ENCODE measurements at regions not wholly inside any gene's neighbourhood (a gene's known extent, or its start where the extent isn't known, plus 50 kb on each side); places are given as distances from the start of the nearest gene placed in this dataset.
"Not testable (repeated sequence)": the region's sequence is repeated elsewhere in the genome, so short reads cannot be mapped to it uniquely, and the experiment has no call there.

DNA sequence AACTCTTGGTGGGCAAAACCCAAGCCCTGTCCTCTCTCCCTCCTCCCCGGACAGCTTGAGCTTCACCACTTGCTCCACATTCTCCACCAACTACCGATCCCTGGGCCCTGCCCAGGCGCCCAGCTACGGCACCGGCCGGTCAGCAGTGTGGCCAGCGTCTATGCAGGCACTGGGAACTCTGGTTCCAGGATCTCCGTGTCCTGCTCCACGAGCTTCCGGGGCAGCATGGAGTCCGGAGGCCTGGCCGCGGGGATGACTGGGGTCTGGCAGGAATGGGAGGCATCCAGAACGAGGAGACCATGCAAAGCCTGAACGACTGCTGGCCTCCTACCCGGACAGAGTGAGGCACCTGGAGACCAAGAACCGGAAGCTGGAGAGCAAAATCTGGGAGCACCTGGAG is 68.9 kb upstream of the RTL6 start:
- Histone ChIP-seq H3K4me2 (no peak overlapping the region), H3K4me1 (no peaks in the 10 kb centered on the region), H3K9me3 (peaks cover 9% of the 10 kb centered on the region; the same call in 1 of the 3 replicates), H3K4me3 (no peak overlapping the region), H3K27ac (no peak overlapping the region)
- no peak for ATAC-seq
- 43% methylated on average over 9 of the region's 17 CpGs for WGBS (ENCODE audit: missing lambda C conversion rate)
- ChIA-PET CTCF (no interaction called here), POLR2A (no interaction called here)
- no peak for DNase-seq (ENCODE audit: low read depth in 1 of 2, low spot score in 1 of 2)
- TF ChIP-seq EP300 (IDR thresholded peaks at IDR 0.05): no peak
- no peak for FAIRE-seq

GRCh38 chr22:44562651-44563050 is 64.6 kb upstream of the RTL6 start:
- H3K4me1 ChIP-seq; H3K9me3 ChIP-seq; H3K27ac ChIP-seq; POLR2A ChIA-PET; CTCF ChIA-PET; FAIRE-seq; DNase-seq (ENCODE audit: low read depth in 1 of 2, low spot score in 1 of 2); ATAC-seq; H3K4me2 ChIP-seq; H3K4me3 ChIP-seq: not testable (repeated sequence)
- 52% methylated on average over 7 of the region's 7 CpGs for WGBS (ENCODE audit: missing lambda C conversion rate)

DNA sequence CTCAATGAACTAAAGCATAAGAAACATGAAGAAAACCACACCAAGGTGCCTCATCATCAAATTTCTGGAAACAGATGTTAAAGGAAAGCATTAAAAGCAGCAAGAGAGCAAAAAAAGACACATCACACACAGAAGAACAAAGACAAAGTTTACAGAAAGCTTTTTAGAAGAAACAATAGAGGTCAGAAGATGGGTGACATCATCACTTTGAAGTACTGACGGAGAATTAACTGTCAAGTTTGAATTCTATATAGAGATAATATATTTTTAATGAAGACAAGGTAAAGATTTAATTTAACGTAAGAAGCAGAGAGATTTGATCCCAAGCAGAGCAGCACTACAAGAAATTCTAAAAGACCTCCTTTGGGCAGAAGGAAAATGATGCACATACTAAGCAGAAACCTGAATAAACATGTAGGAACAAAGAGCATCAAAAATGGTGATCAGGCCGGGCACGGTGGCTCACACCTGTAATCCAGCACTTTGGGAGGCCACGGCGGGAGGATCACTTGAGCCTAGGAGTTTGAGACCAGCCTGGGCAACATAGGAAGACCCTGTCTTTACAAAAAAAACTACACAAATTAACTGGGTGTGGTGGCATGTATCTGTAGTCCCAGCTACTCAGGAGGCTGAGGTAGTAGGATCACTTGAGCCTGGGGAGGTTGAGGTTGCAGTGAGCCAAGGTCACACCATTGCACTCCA is 63.3 kb upstream of the RTL6 start:
- Histone ChIP-seq H3K4me2 (no peak overlapping the region), H3K4me1 (0 out of 3 replicates have a peak, but pooled peaks cover 3% of the 10 kb centered on the region), H3K4me3 (no peak overlapping the region), H3K9me3 (no peaks in the 10 kb centered on the region), H3K27ac (no peak overlapping the region)
- no peak for FAIRE-seq
- CTCF ChIA-PET: no interaction called here
- no peak for DNase-seq (ENCODE audit: low read depth in 1 of 2, low spot score in 1 of 2)
- POLR2A ChIA-PET: no interaction called here
- no peak for ATAC-seq
- WGBS (ENCODE audit: missing lambda C conversion rate): 59% methylated on average over 6 of the region's 6 CpGs
- TF ChIP-seq FOSL2 (IDR thresholded peaks at IDR 0.05) (no peak), FOSL2 (CRISPR knock-in tag; IDR thresholded peaks at IDR 0.05) (no peak), MYC (IDR thresholded peaks at IDR 0.05; ENCODE audit: borderline replicate concordance, low read length) (no peak), CEBPB (IDR thresholded peaks at IDR 0.05) (no peak), EHMT2 (IDR thresholded peaks at IDR 0.05; ENCODE audit: low read depth) (no peak), KDM5A (IDR thresholded peaks at IDR 0.05) (no peak), PHF8 (IDR thresholded peaks at IDR 0.05; ENCODE audit: borderline replicate concordance, low read depth) (no peak)

GRCh38 chr22:44558671-44559070 is 60.6 kb upstream of the RTL6 start:
- DNase-seq (ENCODE audit: low read depth in 1 of 2, low spot score in 1 of 2): peak in 1 of 2 experiments; percentile 22
- POLR2A ChIA-PET, ATAC-seq, H3K9me3 ChIP-seq, H3K4me1 ChIP-seq, H3K4me3 ChIP-seq, H3K27ac ChIP-seq, FAIRE-seq, H3K4me2 ChIP-seq: not testable (repeated sequence)
- CTCF ChIA-PET: interaction anchor here (2.4 kb wide), 1 partner anchor 565 kb away, joined by 5 read pairs; no protein-coding TSS in a partner anchor
- peak in 1 of 2 experiments; percentile 35; a peak in 1 of 4 replicates for TF ChIP-seq CEBPB (IDR thresholded peaks at IDR 0.05)
- WGBS (ENCODE audit: missing lambda C conversion rate): 47% methylated on average over 5 of the region's 7 CpGs

DNA sequence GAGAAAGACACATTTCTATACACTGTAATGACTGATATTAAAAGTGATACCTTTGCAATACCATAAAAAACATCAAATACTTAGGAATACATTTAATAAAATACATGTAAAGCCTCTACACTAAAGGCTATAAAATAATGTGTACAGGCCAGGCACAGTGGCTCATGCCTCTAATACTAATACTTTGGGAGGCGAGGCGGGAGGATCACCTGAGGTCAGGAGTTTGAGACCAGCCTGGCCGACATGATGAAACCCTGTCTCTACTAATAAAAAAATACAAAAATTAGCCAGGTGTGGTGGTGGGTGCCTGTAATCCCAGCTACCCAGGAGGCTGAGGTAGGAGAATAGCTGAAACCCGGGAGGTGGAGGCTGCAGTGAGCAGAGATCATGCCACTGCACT is 59.8 kb upstream of the RTL6 start:
- ATAC-seq; DNase-seq (ENCODE audit: low read depth in 1 of 2, low spot score in 1 of 2); H3K4me1 ChIP-seq; H3K9me3 ChIP-seq; POLR2A ChIA-PET; H3K4me2 ChIP-seq; H3K27ac ChIP-seq; FAIRE-seq; H3K4me3 ChIP-seq: not testable (repeated sequence)
- WGBS (ENCODE audit: missing lambda C conversion rate): 84% methylated on average over 4 of the region's 4 CpGs
- CTCF ChIA-PET: interaction anchor here (2.4 kb wide), 1 partner anchor 565 kb away, joined by 5 read pairs; no protein-coding TSS in a partner anchor

GRCh38 chr22:44557064-44557748 is 59.2 kb upstream of the RTL6 start:
- ChIA-PET POLR2A (no interaction called here), CTCF (interaction anchor here (0.8 to 2.4 kb wide), 2 partner anchors 84 to 564 kb away, joined by 3 to 5 read pairs; no protein-coding TSS in a partner anchor)
- ATAC-seq (no peak), FAIRE-seq (no peak), DNase-seq (ENCODE audit: low read depth in 1 of 2, low spot score in 1 of 2) (no peak)
- Histone ChIP-seq H3K4me3 (no peak overlapping the region), H3K4me1 (0 out of 3 replicates have a peak, but pooled peaks cover 3% of the 10 kb centered on the region), H3K27ac (no peak overlapping the region), H3K4me2 (no peak overlapping the region), H3K9me3 (no peaks in the 10 kb centered on the region)
- WGBS (ENCODE audit: missing lambda C conversion rate): 82% methylated on average over 8 of the region's 8 CpGs
- TF ChIP-seq MAX (IDR thresholded peaks at IDR 0.05) (no peak), E2F6 (IDR thresholded peaks at IDR 0.05; ENCODE audit: borderline replicate concordance, low read depth) (no peak), GATA3 (IDR thresholded peaks at IDR 0.05; ENCODE audit: borderline replicate concordance) (no peak), JUN (IDR thresholded peaks at IDR 0.05) (no peak), HOXB5 (CRISPR knock-in tag; IDR thresholded peaks at IDR 0.05) (no peak), RCOR1 (IDR thresholded peaks at IDR 0.05; ENCODE audit: low read depth, low read length) (no peak), JUNB (IDR thresholded peaks at IDR 0.05) (no peak), ZNF302 (CRISPR knock-in tag; IDR thresholded peaks at IDR 0.05) (no peak), FOXS1 (CRISPR knock-in tag; IDR thresholded peaks at IDR 0.05) (no peak)
- TF ChIP-seq, protein P1, sequence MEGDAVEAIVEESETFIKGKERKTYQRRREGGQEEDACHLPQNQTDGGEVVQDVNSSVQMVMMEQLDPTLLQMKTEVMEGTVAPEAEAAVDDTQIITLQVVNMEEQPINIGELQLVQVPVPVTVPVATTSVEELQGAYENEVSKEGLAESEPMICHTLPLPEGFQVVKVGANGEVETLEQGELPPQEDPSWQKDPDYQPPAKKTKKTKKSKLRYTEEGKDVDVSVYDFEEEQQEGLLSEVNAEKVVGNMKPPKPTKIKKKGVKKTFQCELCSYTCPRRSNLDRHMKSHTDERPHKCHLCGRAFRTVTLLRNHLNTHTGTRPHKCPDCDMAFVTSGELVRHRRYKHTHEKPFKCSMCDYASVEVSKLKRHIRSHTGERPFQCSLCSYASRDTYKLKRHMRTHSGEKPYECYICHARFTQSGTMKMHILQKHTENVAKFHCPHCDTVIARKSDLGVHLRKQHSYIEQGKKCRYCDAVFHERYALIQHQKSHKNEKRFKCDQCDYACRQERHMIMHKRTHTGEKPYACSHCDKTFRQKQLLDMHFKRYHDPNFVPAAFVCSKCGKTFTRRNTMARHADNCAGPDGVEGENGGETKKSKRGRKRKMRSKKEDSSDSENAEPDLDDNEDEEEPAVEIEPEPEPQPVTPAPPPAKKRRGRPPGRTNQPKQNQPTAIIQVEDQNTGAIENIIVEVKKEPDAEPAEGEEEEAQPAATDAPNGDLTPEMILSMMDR (IDR thresholded peaks at IDR 0.05): no peak
